ENCODE measurements at regions not wholly inside any gene's neighbourhood (a gene's known extent, or its start where the extent isn't known, plus 50 kb on each side); places are given as distances from the start of the nearest gene placed in this dataset.

- no peak for TF ChIP-seq USF2 (CRISPR knock-in tag; IDR thresholded peaks at IDR 0.05)
- TF ChIP-seq ZNF138 (CRISPR knock-in tag; conservative IDR thresholded peaks at IDR 0.05), result no peak
- no peak for TF ChIP-seq PRRX2 (CRISPR knock-in tag; IDR thresholded peaks at IDR 0.05)
- no peak for TF ChIP-seq PRDM15 (CRISPR knock-in tag; IDR thresholded peaks at IDR 0.05)
- TF ChIP-seq FOXP1 (CRISPR knock-in tag; IDR thresholded peaks at IDR 0.05; ENCODE audit: borderline replicate concordance), result no peak
- no peak for TF ChIP-seq CBFB (CRISPR knock-in tag; IDR thresholded peaks at IDR 0.05; ENCODE audit: low read depth)
- TF ChIP-seq RORB (CRISPR knock-in tag; IDR thresholded peaks at IDR 0.05), result no peak
- no peak for TF ChIP-seq ZBTB21 (CRISPR knock-in tag; IDR thresholded peaks at IDR 0.05; ENCODE audit: borderline replicate concordance)
Measured at GRCh38 chr4:65170768-65171514, 499.3 kb downstream of the EPHA5 start (continued).

GRCh38 chr4:65167719-65168118 lies 502.6 kb downstream of the EPHA5 start:
- CTCF ChIA-PET, result no interaction called here
- no peak for TF ChIP-seq NR3C1 (CRISPR knock-in tag; conservative IDR thresholded peaks at IDR 0.05; ENCODE audit: low read depth)
- no peak for TF ChIP-seq HMGA2 (CRISPR knock-in tag; IDR thresholded peaks at IDR 0.05)
- no peak for TF ChIP-seq IRF2 (CRISPR knock-in tag; IDR thresholded peaks at IDR 0.05; ENCODE audit: borderline replicate concordance, low read depth)
- TF ChIP-seq GRHL2 (CRISPR knock-in tag; IDR thresholded peaks at IDR 0.05; ENCODE audit: insufficient replicate concordance, severe bottlenecking), result no peak
- TF ChIP-seq FOXJ3 (CRISPR knock-in tag; IDR thresholded peaks at IDR 0.05; ENCODE audit: borderline replicate concordance), result no peak
- TF ChIP-seq CREB1 (CRISPR knock-in tag; IDR thresholded peaks at IDR 0.05), result no peak
- no peak for TF ChIP-seq TP53 (CRISPR knock-in tag; IDR thresholded peaks at IDR 0.05)
- no peak for TF ChIP-seq USF2 (CRISPR knock-in tag; IDR thresholded peaks at IDR 0.05)
- no peak for TF ChIP-seq USF1 (CRISPR knock-in tag; IDR thresholded peaks at IDR 0.05)
- Mint-ChIP-seq H3K27ac (no peak overlapping the region), H3K9me3 (no peaks in the 10 kb centered on the region), H3K4me3 (no peak overlapping the region), H3K36me3 (no peaks in the 10 kb centered on the region), H3K27me3 (ENCODE audit: low read depth) (no peaks in the 10 kb centered on the region), H3K4me1 (peaks cover 6% of the 10 kb centered on the region)
- ATAC-seq, result no peak
- no peak for DNase-seq (ENCODE audit: low spot score)
- POLR2A ChIA-PET, result no interaction called here

GRCh38 chr4:65152205-65152604 lies 518.1 kb downstream of the EPHA5 start:
- ChIA-PET CTCF (no interaction called here), POLR2A (no interaction called here)
- Mint-ChIP-seq H3K27me3 (ENCODE audit: low read depth) (no peaks in the 10 kb centered on the region; the same call in 1 of the 2 replicates), H3K27ac (no peak overlapping the region), H3K9me3 (peaks cover 13% of the 10 kb centered on the region), H3K4me1 (no peaks in the 10 kb centered on the region), H3K36me3 (peaks cover 5% of the 10 kb centered on the region), H3K4me3 (no peak overlapping the region)
- ATAC-seq (no peak), DNase-seq (ENCODE audit: low spot score) (no peak)
- TF ChIP-seq STAT6 (CRISPR knock-in tag; conservative IDR thresholded peaks at IDR 0.05; ENCODE audit: low read depth) (no peak), FOXP4 (CRISPR knock-in tag; IDR thresholded peaks at IDR 0.05) (no peak), ZMAT4 (CRISPR knock-in tag; IDR thresholded peaks at IDR 0.05) (no peak)
